Tongue (tissue), 1 donor: ENCODE measurements at regions not wholly inside any gene's neighbourhood (a gene's known extent, or its start where the extent isn't known, plus 50 kb on each side); places are given as distances from the start of the nearest gene placed in this dataset.
"Not testable (repeated sequence)": the region's sequence is repeated elsewhere in the genome, so short reads cannot be mapped to it uniquely, and the experiment has no call there.

ENCODE experiments used
- DNase-seq: peaks from one replicate; pipeline ENCODE4 v3.0.0-alpha.2; 2015

DNA sequence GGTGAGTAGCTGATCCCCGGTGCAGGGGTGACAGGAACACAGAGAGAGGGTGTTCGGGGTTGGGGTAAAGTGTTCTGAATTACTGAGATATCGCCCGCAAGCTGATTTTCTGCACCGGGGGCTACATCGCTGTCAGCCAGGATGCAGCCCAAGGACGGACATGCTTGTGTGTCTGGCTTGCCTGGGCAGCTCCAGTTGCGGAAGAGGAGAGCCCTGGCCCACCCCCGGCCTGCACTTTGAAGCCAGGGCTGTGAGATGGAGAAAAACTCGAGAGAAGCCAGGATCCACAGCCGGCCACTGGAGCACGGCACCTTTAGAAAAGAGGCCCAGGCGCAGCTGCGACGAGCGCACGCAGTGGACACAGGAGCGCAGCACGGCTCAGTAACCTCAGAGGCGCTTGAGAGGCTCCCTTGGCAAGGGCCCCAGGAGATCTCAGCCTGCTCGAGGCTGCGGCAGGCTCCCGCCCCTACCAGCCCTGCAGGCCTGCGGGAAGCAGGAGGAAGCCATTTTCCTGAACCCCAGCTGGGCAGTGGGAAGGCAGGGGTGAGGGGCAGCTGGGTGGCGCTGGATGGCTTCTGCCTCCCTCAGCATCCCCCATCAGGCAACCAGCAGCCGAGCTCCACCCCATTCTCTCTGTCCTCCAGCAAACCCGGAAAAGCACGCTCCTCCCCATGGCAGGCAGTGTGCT is 59.2 kb downstream of the C9orf50 start:
- peak; percentile 67 for DNase-seq

DNA sequence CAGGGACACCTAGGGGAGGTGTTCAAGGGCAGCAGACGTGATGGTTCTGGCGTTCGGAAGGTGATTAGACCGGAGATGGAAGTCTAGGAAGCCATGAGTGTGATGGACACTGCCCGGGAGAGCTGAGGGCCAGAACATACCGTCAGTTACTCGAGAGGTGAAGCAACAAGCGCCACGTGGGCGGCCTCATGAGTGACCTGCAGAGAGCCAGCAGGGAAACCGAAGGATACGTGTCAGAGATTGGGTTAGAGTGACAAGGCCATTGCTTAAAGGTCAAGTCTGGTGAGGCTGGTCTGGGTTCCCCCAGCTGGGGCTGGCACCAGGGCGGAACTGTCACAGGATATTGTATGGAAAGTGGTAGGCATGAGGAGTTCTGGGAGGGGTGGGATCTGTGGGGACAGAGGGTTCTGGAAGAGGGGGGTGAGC is 60.0 kb downstream of the C9orf50 start:
- no peak for DNase-seq

GRCh38 chr9:129559506-129559881 is 61.4 kb downstream of the C9orf50 start:
- DNase-seq: no peak

DNA sequence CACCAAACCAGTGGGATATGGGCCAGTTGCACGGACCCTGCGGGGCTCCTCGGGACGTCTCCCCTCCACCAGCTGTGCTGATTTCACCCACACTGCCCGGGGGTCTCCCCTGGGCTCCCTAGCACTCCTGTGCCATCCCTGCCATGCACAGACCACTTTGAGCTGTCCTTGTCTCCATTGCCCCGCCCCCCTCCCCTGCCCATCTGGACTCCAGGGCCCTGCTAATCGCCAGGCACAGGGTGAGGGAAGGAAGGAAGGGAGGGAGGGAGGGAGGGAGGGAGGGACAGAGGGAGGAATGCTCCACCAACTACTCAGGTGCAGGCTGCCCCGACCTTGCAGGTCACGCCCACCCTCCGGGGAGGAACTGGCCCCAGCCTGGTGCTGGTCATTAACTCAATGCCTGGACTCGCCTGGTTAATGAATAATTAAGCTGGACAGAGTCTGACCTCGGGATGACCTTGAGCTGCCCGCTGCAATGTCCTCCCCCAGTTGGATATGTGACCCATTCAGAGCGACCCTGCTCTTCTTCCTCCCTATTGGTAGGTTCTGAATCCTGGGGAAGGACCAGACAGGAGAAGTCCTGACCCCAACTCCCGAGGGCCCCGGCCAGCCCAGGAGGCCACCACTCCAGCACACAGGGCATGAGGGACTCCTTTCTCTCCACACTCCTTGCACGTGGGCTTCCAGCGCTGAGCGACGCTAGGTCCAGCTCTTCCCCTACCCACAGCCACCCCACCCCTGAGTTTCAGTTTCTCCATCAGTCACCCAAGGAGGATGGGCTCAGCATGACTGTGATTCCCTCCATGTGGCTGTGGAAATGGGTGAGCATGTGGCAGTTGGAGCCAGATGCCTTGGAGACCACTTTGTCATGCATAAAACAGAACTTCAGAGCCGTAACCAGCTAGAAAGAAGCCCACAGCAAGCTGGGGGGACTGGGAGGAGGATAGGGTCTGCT is 62.1 kb downstream of the C9orf50 start:
- DNase-seq: no peak

GRCh38 chr9:129558063-129558550 is 62.8 kb downstream of the C9orf50 start:
- no peak for DNase-seq

DNA sequence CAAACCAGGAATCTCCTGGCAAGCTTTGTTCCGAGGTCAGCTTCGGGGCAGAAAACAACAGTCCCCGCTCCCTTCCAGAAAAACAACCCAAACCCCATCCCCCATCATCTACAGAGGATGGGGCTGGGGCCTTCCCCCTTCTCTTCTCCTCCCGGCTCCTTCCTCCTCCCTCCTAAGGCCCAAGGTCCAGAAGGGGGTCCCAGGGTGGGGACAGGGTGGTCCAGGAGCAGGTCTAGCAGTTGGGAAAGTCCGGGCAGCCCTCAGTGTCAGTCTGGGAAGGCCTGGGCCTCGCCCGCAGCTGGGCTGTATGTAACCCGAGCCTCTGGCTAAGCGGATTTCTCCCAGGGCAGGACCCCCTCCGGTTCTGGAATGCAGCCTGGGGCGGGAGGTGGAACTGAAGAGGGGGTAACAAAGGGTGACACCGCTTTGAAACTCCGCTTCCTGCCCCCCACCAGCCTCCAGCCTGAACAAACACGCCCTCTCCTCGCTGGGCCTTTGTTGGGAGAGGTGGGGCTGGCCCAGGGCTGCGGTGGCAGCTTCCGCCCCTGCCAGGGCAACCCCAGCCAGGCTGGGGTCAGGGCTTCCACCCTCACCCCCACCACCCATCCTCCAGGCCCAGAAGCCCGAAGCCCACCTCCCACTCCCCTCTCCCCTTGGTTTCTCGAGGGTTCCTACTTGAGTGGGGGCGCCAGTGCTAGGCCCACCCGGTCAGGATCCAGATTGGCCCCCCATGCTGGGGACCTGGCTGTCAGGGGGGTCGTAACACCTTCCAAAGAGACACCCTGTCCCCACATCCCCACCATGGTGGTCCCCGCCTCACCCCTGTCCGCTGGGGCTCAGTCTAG is 63.5 kb downstream of the C9orf50 start:
- peak; percentile 87 for DNase-seq

DNA sequence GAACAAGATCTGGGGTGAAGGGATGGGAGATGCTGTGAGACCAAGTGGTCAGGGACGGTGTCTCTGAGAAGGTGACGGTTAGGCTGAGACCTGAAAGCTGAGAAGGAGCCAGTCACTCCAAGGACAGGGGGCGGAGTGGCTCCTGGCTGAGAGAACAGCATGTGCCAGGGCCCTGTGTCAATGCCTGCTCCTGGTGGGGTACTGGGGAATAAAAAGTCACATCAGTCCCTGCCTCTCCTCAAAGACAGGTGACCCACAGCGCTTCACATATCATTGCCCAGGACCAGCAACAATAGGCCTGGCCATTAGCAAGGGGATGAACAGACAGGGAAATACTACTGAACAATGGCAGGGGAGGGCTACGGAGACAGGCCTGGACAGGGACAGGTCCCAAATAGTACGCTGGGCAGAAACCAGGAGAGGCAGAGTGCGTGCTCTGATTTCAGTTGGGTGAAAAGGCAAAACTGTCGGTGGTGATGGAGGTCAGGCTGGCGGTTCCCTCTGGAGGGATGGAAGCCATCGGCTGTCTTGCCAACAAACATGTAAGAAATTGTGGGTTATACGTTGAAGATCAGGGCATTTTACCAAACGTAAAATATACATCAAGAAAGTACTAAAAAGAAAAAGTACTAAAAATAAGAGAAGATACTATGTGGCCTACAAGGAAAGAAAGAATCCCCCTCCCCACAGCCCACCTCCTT is 64.3 kb downstream of the C9orf50 start:
- no peak for DNase-seq

GRCh38 chr9:129555512-129556215 is 65.2 kb downstream of the C9orf50 start:
- DNase-seq: no peak

DNA sequence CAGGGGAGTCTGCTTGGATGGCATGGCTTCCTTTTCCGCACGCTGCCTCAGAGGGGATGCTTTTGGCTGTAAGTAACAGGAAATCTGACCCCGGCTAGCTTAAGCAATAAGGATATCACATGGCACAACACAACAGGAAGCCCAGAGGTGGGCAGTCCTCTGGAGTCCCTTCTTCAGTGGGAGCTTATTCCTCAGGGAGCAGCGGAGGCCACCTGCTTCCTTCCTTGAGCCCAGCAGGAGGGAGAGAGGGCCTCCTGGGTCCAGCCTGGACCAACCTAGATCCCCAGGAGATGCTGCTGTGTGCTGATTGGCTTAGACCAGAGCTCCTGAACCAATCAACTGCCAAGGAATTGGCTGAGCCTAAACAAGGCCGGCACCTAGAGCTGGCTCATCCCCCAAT is 66.3 kb downstream of the C9orf50 start:
- DNase-seq: no peak

GRCh38 chr9:129553277-129553676 is 67.6 kb downstream of the C9orf50 start:
- no peak for DNase-seq

GRCh38 chr9:129552064-129552463 is 68.8 kb downstream of the C9orf50 start:
- DNase-seq: peak; percentile 11

- DNase-seq: no peak
Measured at GRCh38 chr9:129551393-129551973, 69.4 kb downstream of the C9orf50 start.

- DNase-seq: not testable (repeated sequence)
Measured at GRCh38 chr9:129550977-129551376, 69.9 kb downstream of the C9orf50 start.

DNA sequence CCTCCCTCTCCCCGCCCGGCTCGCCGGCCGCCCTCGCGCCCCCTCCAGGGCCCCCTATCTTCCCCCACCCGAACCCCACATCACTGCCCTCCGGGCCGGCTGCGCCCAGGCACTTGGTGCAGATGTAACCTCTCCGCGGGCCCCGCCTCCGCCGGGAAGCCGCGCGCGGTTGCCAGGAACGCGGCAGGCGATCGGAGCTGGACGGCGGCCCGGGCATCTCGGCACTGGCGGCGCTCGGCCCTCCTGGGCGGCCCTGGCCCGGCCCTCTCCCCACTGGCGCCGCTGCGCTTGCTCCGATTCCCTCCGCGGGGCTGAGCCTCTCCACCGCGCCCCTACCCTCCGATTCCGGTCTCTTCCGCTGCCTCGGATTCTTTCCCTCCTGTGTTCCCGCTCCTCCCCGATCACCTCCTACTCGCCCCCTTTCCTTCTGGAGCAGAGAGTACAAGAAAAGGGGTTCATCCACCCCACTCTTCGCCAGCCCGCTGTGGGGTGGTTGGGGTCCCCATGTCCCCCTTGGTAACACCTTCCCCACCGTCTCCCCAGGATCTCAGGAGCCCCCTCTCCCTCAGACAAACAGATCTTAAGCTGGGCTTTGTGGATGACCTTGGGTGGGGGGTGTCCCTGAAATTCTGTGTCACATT is 70.6 kb downstream of the C9orf50 start:
- peak; percentile 87 for DNase-seq

- DNase-seq: peak; percentile 55
Measured at GRCh38 chr9:129549684-129550083, 71.2 kb downstream of the C9orf50 start.

DNA sequence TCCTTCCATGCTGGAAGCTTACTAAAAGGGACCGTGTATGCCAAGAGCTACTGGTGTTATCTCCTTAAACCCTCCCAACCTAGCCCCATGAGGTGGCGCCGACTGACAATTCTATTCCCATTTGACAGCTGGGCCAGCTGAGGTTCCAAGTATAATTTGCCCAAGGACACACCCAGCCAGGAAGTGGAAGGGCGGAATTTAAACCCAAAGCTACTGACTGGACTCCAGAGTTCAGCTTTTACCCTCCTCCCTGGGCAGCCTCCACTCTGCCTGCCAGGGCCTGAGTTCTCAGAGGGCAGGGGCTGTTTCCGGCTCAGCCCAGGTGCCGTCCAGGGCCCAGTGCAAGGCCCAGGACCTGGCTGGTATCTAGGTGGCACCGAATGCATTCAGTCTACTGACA is 71.8 kb downstream of the C9orf50 start:
- no peak for DNase-seq

DNA sequence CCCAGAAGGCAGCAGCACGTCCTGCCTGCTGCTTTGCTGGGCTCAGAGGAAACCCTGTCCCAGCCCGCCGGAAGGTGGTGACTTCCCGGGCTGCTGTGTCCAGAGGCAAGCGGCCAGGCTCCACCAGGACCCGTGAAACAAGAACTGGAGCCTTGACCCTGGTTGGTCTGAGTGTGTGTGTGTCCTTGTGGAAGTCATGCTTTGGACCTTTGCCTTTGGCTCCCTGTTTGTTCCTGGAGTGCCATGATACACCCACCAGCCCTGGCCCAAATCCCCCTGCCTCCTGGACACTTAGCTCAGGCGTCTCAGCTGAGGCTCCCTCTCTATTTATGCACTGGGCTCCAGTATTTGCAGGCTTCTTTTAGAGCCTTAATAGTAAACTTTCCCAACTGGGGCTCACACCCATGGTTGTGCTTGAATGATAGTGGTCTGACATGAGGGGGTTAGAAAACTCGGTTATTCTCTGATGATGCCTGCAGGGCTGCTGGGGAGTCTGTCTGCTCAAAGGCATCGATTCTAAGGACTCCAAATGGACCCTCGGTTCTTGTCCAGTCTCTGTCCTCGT is 72.2 kb downstream of the C9orf50 start:
- no peak for DNase-seq

GRCh38 chr9:129547869-129548570 is 72.9 kb downstream of the C9orf50 start:
- no peak for DNase-seq

- no peak for DNase-seq
Measured at GRCh38 chr9:129547063-129547462, 73.8 kb downstream of the C9orf50 start.
